Effector CD8-positive, alpha-beta T cell (primary cell): ENCODE measurements at regions not wholly inside any gene's neighbourhood (a gene's known extent, or its start where the extent isn't known, plus 50 kb on each side); places are given as distances from the start of the nearest gene placed in this dataset.

ENCODE experiments used
- DNase-seq: peaks from one replicate; lab custom pipeline; 2025; lab: John Stamatoyannopoulos, UW

DNA sequence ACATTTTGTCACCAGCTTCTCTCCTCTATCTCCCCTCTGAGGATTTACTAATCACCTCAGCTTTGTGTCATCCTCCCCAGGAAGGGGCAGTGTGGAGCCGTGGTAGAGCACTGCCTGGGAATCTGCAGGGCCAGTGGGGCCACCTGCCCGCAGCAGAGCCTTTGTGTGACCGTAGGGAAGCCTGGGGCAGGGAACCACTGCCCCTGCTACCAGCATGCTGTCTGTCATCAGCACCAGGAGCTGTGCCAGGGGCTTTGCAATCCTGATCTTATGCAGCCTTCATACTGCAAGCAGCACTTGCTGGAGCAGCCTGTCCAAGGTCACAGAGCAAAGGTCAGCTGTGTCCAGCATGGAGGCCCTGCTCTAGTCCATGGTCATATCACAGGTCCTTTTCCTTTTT is 170.2 kb upstream of the IL12A start:
- no peak for DNase-seq

DNA sequence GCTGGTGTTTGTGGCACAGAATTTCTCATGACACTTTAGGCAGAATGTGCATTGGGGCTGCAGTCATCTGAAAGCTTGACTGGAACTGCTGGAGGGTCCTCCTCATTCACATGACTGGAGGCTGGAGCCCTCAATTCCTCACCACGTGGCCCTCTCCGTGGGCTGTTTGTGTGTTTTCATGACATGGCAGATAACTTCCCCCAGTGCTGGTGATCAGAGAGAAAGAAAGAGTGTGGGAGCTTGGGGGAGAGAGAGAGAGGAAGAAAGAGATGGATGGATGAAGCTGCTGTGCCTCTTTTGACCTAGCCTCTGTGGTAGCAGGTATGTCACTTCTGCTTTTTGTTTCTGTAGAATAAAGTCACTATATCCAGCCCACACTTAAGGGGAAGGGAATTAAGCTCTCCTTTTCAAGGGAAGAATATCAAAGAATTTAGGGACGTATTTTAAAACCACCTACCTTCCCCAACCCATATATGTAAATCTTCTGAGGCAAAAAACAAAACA is 169.6 kb upstream of the IL12A start:
- DNase-seq: no peak

DNA sequence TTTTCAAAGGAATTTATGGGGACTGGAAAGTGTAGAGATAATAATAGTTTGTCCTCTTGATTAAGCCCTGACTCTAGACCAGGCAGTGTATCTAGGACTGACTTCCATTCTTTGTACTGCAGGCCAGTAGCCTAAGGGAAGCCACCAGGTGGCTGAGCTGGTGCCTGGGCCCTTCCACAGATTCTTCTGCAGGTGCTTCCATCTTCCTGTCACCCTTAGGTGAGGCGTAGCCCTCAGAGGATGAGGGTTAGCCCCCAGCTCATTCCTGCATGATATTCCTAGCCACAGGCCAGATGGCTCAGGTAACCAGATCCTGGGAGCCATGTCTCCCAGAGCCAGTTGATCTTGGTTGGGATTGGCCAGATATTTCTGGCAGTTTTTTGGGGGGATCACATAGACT is 169.0 kb upstream of the IL12A start:
- no peak for DNase-seq

DNA sequence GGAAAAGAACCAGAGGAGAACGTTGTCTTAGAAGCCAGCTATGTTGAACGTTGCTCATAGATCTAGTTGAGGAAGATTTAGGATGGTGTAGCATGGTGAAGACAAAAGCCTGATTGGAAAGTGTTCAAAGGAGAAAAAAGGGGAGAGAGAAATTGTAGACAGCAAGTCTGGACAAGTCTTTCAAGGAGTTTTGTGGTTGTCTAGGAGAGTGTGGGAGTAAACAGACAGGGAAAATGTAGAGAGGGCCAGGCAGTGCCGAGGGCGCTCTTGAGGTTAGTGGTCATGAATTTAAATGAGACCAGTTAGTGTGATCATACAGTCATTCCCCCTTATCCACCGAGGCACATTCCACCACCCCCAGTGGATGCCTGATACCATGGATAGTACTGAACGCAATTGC is 167.5 kb upstream of the IL12A start:
- no peak for DNase-seq

DNA sequence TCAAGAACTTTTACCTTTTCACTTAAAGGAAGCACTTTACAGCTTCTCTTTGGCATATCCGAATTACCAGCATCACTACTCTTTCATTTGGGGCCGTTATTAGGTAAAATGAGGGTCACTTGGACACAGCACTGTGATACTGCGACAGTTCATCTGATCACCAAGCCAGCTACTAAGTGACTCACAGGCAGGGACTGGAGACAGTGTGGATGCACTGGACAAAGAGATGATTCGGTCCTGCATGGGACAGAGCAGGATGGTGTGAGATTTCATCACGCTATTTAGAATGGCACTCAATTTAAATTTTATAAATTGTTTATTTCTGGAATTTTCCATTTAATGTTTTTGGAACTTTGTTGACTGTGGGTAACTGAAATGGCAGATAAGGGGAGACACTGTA is 166.9 kb upstream of the IL12A start:
- no peak for DNase-seq

DNA sequence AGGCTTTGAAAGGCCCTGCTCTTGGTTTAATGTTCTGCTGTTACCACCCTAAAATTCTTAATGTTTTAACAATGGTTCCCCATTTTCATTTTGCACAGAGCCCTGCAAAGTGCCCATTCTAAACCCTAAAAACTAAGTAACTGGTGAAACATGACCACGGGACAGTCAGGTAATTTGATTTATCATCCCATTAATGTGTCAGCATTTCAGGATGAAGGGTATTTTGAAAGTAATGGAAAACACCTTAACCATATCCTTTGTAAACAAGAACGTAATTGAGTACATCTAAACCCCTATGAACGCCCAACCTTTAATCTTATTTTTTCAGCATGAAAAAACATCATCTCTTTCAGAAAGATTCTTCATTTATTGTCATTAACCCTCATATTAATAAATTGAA is 164.9 kb upstream of the IL12A start:
- no peak for DNase-seq

DNA sequence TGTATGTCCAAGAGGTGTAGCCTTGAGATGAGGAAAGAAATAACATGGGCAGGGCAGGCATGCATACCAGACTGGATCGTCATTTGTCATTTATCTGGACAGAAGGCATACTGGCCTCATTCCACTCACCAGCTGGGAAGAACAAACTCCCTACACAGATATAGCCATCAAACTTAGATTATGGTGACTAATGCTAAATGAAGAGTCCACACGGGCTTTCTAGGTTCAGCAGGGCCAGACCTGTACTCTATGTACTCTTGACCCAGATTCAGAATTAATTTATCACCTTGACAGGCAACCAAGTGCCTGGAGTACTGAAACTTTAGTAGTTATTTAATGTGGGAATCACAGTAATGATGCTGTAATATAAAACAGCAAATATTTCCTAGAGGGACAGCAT is 164.3 kb upstream of the IL12A start:
- no peak for DNase-seq

DNA sequence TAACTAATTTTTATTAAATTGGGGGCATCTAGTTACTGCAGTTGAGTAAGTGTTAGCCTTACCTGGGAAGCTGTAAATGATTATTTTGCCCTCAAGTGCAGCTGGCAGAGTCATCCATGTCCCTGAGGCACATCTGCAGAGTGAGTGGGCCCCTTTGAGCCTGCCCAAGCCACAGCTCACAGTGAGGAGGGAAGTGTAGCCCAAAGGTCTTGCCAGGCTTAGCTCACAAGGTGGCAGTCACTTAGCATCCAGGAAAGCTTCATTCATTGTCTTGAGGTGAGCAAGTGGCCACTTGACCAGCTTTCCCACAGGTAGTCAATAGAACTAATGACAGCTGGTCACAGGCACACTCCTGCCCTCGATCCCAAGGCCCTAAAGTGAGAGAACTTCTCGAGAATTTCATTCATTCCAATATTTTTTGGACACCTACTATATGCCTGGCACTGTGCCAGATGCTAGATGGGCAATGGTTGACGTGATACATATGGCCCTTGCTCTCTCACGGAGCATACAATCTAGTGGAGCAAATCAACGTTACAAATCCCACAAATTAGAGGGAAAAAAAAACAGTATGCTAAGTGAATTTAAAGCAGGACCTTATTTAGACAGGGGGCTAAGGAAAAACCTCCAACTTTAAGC is 163.3 kb upstream of the IL12A start:
- no peak for DNase-seq

DNA sequence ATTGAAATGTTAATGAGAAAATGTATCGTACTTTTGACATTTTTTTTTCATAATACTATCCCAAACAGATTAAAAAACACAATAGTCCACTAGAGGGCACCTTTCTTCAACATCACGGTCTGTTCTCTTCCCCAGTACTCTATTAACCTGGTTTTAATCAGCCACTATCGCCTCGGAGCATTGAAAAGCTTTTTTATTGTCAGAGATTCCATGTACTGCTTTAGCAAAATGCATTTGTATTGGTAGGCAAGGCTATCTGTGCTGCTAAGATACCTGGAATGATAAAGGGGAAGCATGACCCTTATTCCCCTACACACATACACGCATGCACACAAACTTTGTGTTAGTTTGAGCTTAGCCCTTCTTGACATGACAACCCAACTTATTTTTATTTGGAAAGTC is 160.1 kb upstream of the IL12A start:
- DNase-seq: no peak

DNA sequence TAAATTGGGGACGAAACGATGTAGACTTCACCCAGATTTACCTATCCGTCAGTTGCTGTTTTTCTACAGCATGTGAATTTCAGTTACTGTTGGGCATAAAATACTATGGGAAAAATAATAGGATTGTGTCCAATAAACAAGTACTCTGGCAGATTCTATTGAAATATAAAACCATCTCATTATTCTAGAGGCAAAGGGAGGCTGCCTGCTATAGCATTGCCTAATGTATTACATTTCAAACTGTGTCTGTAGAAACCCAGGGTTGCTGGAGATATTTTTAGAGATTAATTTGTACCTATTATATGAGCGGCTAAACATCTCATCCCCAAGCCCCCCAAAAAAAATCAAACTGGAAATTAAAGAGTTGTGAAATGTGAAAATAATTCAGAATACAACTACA is 159.6 kb upstream of the IL12A start:
- DNase-seq: no peak

DNA sequence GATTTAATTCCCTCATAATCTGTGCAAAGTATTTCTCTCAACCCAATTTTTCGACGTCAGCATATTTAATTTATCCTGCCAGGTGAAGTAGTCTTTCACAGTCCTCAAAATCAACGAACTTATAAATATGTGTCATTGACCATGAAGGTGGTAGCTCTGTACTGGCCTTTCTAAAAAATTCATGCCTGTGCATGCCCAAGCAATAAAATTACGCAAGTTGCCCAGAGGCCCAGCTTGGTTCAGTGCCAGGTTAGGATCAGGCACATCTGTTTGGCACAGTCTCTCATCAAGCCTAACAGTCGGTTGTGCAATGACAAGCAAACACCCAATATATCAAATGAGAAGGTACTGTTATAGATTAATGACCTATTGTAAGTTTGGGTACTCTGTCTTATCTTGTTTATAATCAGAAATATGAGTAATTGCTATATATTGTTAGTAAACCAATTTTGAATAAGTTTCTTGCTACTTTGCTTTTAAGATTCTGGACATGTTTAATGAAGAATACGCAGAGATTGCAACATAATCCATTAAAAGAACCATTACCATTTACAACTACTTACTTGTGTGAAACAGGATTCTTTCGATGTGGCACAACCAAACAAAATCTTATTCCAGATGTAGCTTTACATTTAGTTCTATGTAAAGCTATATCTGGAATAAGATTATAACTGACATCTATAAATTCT is 159.0 kb upstream of the IL12A start:
- no peak for DNase-seq

DNA sequence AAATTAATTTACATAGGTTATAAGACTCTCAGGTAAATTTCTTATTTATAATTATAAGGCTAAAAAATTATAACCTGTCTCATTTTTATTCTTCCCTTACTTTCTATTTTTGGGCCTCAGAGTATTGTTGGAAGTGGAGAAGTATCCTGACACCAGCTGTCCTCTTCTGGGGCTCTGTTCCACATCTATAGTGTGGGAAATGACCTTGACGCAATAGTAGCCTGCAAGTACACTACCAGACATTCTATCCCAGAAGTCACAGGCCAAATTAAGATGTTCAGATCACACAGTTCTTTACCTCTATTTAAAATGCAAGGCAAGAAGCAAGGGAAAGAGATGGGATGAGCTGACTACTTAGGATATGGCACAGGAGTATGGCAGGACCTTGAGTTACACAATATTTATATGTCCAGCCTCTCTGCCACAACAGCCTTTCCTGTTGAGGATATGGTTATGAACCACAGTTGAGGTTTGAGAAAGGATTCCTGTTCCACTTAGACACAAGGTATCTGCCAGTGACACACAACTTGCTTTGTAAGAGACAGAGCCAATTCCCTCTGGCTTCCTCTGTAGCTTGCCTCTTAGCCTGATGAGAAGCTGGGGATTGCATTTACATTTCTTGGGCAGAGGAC is 158.0 kb upstream of the IL12A start:
- no peak for DNase-seq

DNA sequence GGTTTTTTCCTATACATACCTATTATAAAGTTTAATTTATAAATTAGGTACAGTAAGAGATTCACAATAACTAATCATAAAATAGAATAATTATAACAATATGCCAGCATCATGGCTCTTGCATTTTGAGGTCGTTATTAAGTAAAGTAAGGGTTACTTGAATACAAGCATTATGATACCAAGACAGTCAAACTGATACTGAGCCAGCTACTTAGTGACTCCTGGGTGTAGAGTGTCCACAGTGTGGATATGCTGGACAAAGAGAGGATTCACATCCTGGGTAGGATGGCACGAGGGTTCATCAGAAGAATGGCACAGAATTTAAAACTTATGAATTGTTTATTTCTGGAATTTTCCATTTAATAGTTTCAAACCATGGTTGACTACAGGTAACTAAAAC is 157.2 kb upstream of the IL12A start:
- DNase-seq: no peak

DNA sequence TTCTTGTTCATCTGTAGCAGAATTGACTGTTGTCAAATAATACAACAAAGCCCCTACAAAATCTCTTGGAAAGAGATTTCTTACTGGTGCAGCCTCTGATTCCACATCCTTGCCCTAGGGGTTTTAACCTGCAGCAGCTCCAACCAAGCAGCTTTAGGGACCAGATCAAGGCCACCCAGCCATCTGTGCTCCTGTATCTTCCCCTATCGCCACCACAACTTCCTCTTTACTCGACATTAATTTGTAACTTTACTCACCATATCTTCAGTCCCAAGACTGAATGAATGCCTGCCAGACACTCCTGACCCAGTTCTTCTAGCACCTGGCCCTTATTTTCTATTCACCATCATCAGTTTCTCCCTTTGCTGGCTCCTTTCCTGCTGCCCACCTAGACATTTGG is 156.6 kb upstream of the IL12A start:
- DNase-seq: no peak

DNA sequence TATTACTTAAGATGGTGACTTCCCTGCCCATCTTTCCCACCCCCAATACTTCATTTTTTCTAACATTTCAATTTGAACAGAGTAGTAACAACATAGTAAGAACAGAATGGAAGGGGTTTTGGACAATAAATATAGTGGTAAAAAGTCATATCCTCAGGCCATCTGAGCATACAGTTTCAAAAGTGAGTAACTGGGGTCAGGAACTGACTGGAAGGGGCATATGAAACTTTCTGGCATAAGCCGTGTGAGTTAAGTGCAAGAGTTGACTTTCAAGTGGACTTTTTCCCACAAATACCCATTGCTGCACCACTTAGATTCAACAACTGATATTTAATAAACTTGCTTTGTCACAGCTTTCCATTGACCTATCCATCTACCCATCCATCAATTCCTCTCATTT is 153.5 kb upstream of the IL12A start:
- DNase-seq: no peak

DNA sequence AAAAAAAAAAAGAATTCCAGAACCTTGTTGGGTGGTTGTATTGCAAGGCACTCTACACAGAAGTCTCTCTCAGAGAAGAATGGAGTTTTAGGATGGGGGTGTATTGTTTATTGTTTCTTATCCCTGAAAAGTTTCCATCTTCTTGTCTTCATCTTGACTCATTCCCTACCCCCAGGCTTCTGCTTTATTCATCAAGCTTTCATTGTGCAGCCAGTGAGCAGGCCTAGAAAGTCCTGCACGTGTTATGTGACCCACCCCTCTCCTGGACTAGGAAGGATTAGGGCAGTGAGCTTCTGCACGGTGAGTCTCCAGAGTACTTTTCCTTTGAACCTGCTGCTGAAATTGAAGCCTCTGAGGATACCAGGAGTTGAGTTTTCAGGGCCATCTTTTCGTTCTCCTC is 150.9 kb upstream of the IL12A start:
- DNase-seq: no peak

DNA sequence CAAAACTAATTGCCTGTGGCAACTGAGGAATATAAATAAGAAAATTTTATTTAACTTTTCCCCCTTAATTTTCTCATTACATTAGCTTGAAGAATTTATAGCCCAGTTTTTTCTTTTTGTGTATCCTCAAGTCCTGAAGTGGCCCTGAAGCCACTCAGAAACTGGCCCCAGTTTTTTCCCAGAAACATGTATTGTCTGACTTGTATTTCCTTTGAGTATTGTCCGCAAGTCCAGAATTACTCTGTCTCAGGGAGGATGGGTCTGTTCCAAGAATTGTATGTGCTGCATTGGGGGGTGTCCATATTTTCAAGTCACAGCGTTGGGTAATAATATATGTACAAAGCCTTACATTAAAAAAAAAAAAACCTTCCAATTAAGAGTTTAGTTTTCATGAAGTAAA is 149.7 kb upstream of the IL12A start:
- DNase-seq: no peak

DNA sequence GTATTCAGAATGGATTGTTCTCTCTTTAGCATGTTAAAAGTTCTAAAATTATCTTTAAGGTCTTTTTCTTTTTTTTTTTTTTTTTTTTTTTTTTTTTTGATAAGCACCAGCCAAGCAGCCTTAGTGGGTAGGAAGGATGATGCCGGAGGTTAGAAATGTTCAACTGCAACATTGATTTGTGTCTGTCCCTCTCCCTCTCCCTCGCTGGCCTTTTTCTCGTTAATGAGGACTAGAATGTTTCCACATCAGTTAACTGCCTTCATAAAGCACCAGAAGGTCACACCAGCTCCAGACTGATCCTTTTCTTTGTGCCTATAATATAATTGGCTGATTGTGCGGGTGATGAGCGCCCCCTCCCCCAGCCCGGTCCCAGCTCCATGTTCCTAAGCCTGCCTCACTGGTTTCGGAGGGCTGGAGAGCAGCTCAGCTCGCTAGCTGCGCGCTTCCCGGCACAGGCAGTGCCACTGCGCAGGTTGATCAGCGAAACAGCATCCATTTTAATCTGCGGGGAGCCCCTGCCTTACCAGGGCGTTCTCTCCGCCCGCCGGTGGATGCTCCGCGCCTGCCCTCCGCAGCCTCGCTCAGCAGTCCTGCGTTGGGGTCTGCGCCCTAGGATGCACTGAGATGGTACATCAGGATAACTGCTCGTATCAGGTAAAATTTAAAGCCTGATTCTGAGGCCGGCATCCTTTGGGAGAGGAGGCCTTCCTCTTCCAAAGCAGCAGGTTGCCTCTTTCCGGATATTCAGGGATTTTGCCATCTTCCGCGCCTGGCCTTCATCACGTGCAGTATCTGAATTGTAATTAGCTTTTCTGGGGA is 148.9 kb upstream of the IL12A start, which contains the start of gene SCHIP1:
SCHIP1 (plus strand) TSS at position 301 of the 819 bp plus-strand sequence.
- no peak for DNase-seq

DNA sequence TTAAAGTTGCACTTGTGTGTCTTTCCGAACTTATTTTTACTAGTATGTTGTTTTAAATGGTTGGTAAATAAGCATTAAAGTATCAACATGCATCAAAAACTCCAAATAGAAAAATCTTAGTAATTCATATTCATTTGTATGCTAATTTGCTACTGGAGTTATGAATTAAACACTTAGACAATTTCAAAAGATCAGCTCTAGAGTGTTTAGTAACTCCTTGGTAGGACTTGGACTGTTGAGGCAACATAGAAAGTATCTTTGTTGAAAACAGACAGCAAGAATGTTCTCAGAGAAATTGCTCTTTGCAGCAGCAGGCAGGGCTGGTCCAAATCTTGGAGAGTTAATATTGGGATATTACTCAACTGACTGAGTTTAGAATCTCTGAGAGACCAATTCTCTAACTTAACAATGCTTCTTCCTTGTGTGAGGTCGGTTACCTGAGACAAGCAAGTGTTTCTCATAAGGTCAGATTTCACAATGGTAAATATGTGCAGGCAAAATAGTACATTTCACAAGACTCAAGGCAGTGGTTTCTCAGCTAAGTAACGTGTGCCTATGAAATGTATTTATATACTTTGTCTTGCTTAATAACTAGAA is 147.8 kb upstream of the IL12A start:
- no peak for DNase-seq

DNA sequence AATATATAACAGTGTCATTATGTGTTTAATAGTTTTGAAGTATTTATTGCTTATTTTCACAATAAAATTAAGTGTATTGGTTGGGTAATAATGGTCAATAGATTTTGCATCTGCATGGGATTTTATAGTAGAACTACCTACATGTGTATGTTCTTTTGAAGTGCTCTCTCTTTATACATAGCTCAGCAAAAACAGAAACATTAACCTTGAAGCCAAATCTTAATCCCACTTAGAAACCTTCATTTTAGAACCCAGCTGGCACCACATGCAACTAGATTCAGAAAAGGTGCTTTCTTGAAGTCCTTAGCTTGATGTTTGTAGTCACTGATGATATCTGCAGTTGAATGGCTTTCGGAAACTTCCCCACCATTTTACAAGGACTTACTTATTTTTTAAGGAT is 146.9 kb upstream of the IL12A start:
- DNase-seq: no peak

DNA sequence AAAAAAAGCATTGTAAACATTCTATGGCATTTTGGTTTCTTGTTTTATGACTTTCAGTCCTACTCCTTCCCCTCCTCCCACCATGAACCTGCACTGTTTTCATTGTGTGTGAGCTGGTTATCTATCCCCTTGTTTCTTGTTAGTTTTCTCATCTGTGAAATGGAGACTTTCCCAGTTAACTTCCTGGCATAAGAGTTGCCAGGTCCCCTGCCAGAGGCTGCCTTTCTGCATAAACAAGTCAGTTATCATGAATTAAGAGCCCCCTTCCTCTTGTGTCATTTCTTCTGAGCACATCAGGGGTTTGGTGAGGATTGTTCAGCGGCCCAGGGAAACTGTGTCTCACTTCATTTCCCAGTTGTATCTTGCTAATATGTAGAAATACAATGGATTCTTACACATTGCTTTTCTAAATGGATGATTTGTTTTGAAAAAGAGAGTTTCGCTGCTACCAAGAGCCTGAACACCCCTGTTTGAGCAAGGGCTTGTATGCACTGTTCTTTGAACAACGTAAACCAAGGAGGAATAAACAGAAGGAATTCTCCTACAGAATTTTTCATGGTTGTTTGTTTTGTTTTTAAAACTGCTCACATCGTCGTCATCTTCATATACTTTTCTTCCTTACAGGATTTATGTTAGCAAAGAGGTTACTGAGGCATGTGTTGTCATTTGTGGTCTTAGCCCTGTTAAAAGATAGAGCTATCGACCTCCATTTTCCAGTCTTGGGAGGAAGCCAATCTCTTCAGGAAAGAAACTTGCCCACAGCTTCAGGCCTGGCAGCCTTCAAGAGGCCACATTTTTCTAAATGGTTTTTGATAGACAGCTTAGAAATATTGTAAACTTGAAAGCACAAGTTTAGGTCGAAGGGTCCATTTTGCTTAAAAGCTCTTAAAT is 144.6 kb upstream of the IL12A start:
- DNase-seq: no peak
